Upper lobe of left lung (tissue), 6 donors: ENCODE measurements at regions not wholly inside any gene's neighbourhood (a gene's known extent, or its start where the extent isn't known, plus 50 kb on each side); places are given as distances from the start of the nearest gene placed in this dataset.

Experiments used
- ATAC-seq, 2 donors: fragments of 200-7000 bp; cut with Tn5 transposase; one replicate each; pipeline ENCODE4 v1.9.1; 2022; ENCODE audit warnings: mild to moderate bottlenecking in 2 of 2, moderate library complexity in 2 of 2; ENCODE audit not compliant: low FRiP score in 2 of 2
- DNase-seq, 2 donors: peaks; one replicate each; pipeline ENCODE4 v3.0.0-alpha.2; 2019 to 2020
- H3K27ac ChIP-seq, 4 donors: fragments of 200-600 bp; sonication (generic); one replicate each; pipeline ENCODE4 v1.5.1; 2016 to 2019
- H3K27me3 ChIP-seq, 4 donors: fragments of 200-600 bp; sonication (generic); one replicate each; pipeline ENCODE4 v1.5.1; 2017 to 2019
- H3K36me3 ChIP-seq, 4 donors: fragments of 200-600 bp; sonication (generic); one replicate each; pipeline ENCODE4 v1.5.1; 2016 to 2019
- H3K4me1 ChIP-seq, 4 donors: fragments of 200-600 bp; sonication (generic); one replicate each; pipeline ENCODE4 v1.5.1; 2018 to 2019
- H3K4me3 ChIP-seq, 4 donors: fragments of 200-600 bp; sonication (generic); one replicate each; pipeline ENCODE4 v1.5.1; 2017 to 2019; ENCODE audit warnings: mild to moderate bottlenecking in 2 of 4, moderate library complexity in 1 of 4
- H3K9me3 ChIP-seq, 4 donors: fragments of 200-600 bp; sonication (generic); one replicate each; pipeline ENCODE4 v1.5.1; 2018 to 2019
- CTCF ChIP-seq, 6 experiments: fragments of 450-650 bp in 4 of 6; fragments of 200-600 bp in 2 of 6; sonication (generic) in 2 of 6; IDR thresholded peaks; one replicate each; pipeline ENCODE4 v1.5.1; 2016 to 2019; ENCODE audit warnings: antibody characterized with exemption in 6 of 6
- EP300 ChIP-seq, 4 donors: sonication (generic); formaldehyde crosslinking; IDR thresholded peaks; one replicate each; pipeline ENCODE4 v1.5.1; 2017; ENCODE audit warnings: antibody characterized with exemption in 4 of 4, control low read depth in 2 of 4
- POLR2A ChIP-seq, 4 donors: fragments of 450-650 bp; IDR thresholded peaks; one replicate each; pipeline ENCODE4 v1.5.1; 2016 to 2017; ENCODE audit warnings: antibody characterized with exemption in 4 of 4, mild to moderate bottlenecking in 2 of 4
- POLR2AphosphoS5 ChIP-seq, 2 donors: sonication (generic); formaldehyde crosslinking; IDR thresholded peaks; one replicate each; pipeline ENCODE4 v1.5.1; 2017; ENCODE audit warnings: antibody characterized with exemption in 2 of 2
- WGBS, 2 donors: methylation state at CpG; one replicate each; pipeline ENCODE4 v1.1.5; 2017 to 2018; 5-methylcytosine and 5-hydroxymethylcytosine counted together
- donor health status: DM: no; HTN: no; CAD: no; lungs with moderate emphysema.
- donor health status: DM: no; HTN: yes; CAD: no; lungs with severe emphysema.

GRCh38 chr1:22330092-22330759 is 121.4 kb upstream of the ZBTB40 start:
- Histone ChIP-seq H3K27ac (no peak overlapping the region), H3K4me3 (no peak overlapping the region), H3K27me3 (no peaks in the 10 kb centered on the region), H3K9me3 (no peaks in the 10 kb centered on the region), H3K4me1 (no peaks in the 10 kb centered on the region), H3K36me3 (no peaks in the 10 kb centered on the region)
- TF ChIP-seq POLR2A (IDR thresholded peaks at IDR 0.05) (no peak), CTCF (IDR thresholded peaks at IDR 0.05) (no peak), EP300 (IDR thresholded peaks at IDR 0.05) (no peak), POLR2AphosphoS5 (IDR thresholded peaks at IDR 0.05) (no peak)
- no peak for DNase-seq
- ATAC-seq, result no peak
- 67 to 70% methylated on average over 5 to 13 of the region's 13 CpGs for WGBS, 2 donors

GRCh38 chr1:22330760-22331119 is 120.9 kb upstream of the ZBTB40 start:
- Histone ChIP-seq H3K4me3 (no peak overlapping the region), H3K9me3 (no peaks in the 10 kb centered on the region), H3K36me3 (no peaks in the 10 kb centered on the region), H3K27me3 (no peaks in the 10 kb centered on the region), H3K4me1 (no peaks in the 10 kb centered on the region), H3K27ac (no peak overlapping the region)
- WGBS, 2 donors, result 75 to 85% methylated on average over 1 of the region's 1 CpG
- ATAC-seq, result no peak
- DNase-seq, result no peak
- TF ChIP-seq CTCF (IDR thresholded peaks at IDR 0.05), result no peak
- TF ChIP-seq POLR2AphosphoS5 (IDR thresholded peaks at IDR 0.05), result no peak
- no peak for TF ChIP-seq POLR2A (IDR thresholded peaks at IDR 0.05)
- no peak for TF ChIP-seq EP300 (IDR thresholded peaks at IDR 0.05)

GRCh38 chr1:22331618-22332423 is 119.8 kb upstream of the ZBTB40 start:
- Histone ChIP-seq H3K36me3 (no peaks in the 10 kb centered on the region), H3K27me3 (no peaks in the 10 kb centered on the region), H3K4me3 (no peak overlapping the region), H3K9me3 (no peaks in the 10 kb centered on the region), H3K27ac (no peak overlapping the region), H3K4me1 (no peaks in the 10 kb centered on the region)
- 69 to 100% methylated on average over 3 to 14 of the region's 17 CpGs for WGBS, 2 donors
- ATAC-seq (peak in 1 of 2 donors; percentile 59), DNase-seq (no peak)
- TF ChIP-seq POLR2AphosphoS5 (IDR thresholded peaks at IDR 0.05), result no peak
- TF ChIP-seq EP300 (IDR thresholded peaks at IDR 0.05), result no peak
- no peak for TF ChIP-seq POLR2A (IDR thresholded peaks at IDR 0.05)
- TF ChIP-seq CTCF (IDR thresholded peaks at IDR 0.05), result no peak

GRCh38 chr1:22332424-22332717 is 119.3 kb upstream of the ZBTB40 start:
- no peak for ATAC-seq
- H3K36me3 ChIP-seq, result no peaks in the 10 kb centered on the region
- no peaks in the 10 kb centered on the region for H3K27me3 ChIP-seq
- H3K27ac ChIP-seq, result no peak overlapping the region
- no peaks in the 10 kb centered on the region for H3K9me3 ChIP-seq
- WGBS, 2 donors, result 77 to 95% methylated on average over 2 to 3 of the region's 4 CpGs
- TF ChIP-seq POLR2AphosphoS5 (IDR thresholded peaks at IDR 0.05) (no peak), CTCF (IDR thresholded peaks at IDR 0.05) (no peak), POLR2A (IDR thresholded peaks at IDR 0.05) (no peak), EP300 (IDR thresholded peaks at IDR 0.05) (no peak)
- H3K4me3 ChIP-seq, result no peak overlapping the region
- H3K4me1 ChIP-seq, result no peaks in the 10 kb centered on the region
- no peak for DNase-seq
